ENCODE measurements at regions not wholly inside any gene's neighbourhood (a gene's known extent, or its start where the extent isn't known, plus 50 kb on each side); places are given as distances from the start of the nearest gene placed in this dataset.

- intact Hi-C loops (cut with micrococcal nuclease; ENCODE audit: unreplicated experiment) (no loop called here), in situ Hi-C loops (cut with HindIII; ENCODE audit: extremely low pct_ligation_motif_present, low pct_unique_long_range_greater_than_20kb) (no loop called here)
- no peaks in the 10 kb centered on the region for H4K20me1 ChIP-seq (ENCODE audit: insufficient read depth, low read length)
- no peaks in the 10 kb centered on the region for H3K4me1 ChIP-seq (ENCODE audit: insufficient read depth, low read length)
- no peaks in the 10 kb centered on the region for H3K36me3 ChIP-seq (replicated peaks in 1 of 2; ENCODE audit: control insufficient read depth in 1 of 2, insufficient read depth in 2 of 2, low read length in 2 of 2)
- H3K9me3 ChIP-seq (ENCODE audit: low read length) = no peaks in the 10 kb centered on the region
- H3K27me3 ChIP-seq (ENCODE audit: control insufficient read depth in 1 of 2, insufficient read depth in 2 of 2, low read length in 2 of 2) = peaks cover 0 to 7% of the 10 kb centered on the region in 2 experiments; a peak in 1 of 5 replicates
- FAIRE-seq (no peak), DNase-seq (ENCODE audit: low spot score) (no peak), ATAC-seq (no peak)
- no peak overlapping the region for H3K4me2 ChIP-seq (ENCODE audit: low read depth, low read length)
- no peak overlapping the region for H3K9ac ChIP-seq (ENCODE audit: insufficient read depth, low read depth, low read length)
- H3K27ac ChIP-seq (ENCODE audit: extremely low read length, insufficient read depth, low read length) = no peak overlapping the region
- CTCF ChIA-PET (ENCODE audit: low intra/inter-chr PET ratio, low total read pairs) = no interaction called here
- no peak overlapping the region for H2AFZ ChIP-seq (ENCODE audit: low read length)
- no TSS peak for BruUV-seq (replicated peaks)
- H3K79me2 ChIP-seq (ENCODE audit: insufficient read depth, low read length) = no peaks in the 10 kb centered on the region
- H3K4me3 ChIP-seq (replicated peaks in 1 of 3; ENCODE audit: insufficient read depth in 1 of 3, low read depth in 2 of 3, low read length in 3 of 3) = no peak overlapping the region
- POLR2A ChIA-PET = no interaction called here
- 45% methylated on average over 6 of the region's 6 CpGs for WGBS (ENCODE audit: low lambda C conversion rate)
- no peak for TF ChIP-seq ZNF225 (CRISPR knock-in tag; IDR thresholded peaks at IDR 0.05)
- TF ChIP-seq NFYB (CRISPR knock-in tag; IDR thresholded peaks at IDR 0.05) = no peak
- TF ChIP-seq AKAP8 (CRISPR knock-in tag; IDR thresholded peaks at IDR 0.05) = no peak
- TF ChIP-seq UBTF (CRISPR knock-in tag; IDR thresholded peaks at IDR 0.05) = no peak
- no peak for TF ChIP-seq ZFP36L2 (CRISPR knock-in tag; IDR thresholded peaks at IDR 0.05)
- no peak for TF ChIP-seq BRF2 (CRISPR knock-in tag; IDR thresholded peaks at IDR 0.05)
- TF ChIP-seq PRMT3 (CRISPR knock-in tag; IDR thresholded peaks at IDR 0.05; ENCODE audit: borderline replicate concordance, low read depth) = no peak
- TF ChIP-seq HMGXB4 (CRISPR knock-in tag; IDR thresholded peaks at IDR 0.05; ENCODE audit: borderline replicate concordance in 1 of 2, low read depth in 1 of 2) = no peak
- TF ChIP-seq ZNF790 (CRISPR knock-in tag; IDR thresholded peaks at IDR 0.05; ENCODE audit: borderline replicate concordance) = no peak
- TF ChIP-seq TEF (CRISPR knock-in tag; IDR thresholded peaks at IDR 0.05) = no peak
- no peak for TF ChIP-seq LBX2 (CRISPR knock-in tag; IDR thresholded peaks at IDR 0.05; ENCODE audit: borderline replicate concordance)
- no peak for TF ChIP-seq RCOR2 (CRISPR knock-in tag; IDR thresholded peaks at IDR 0.05)
- no peak for TF ChIP-seq MZF1 (CRISPR knock-in tag; IDR thresholded peaks at IDR 0.05; ENCODE audit: borderline replicate concordance)
These were observed 59.9 kb upstream of the RAB12 start for GRCh38 chr18:8549254-8549757.

All from HepG2 (cell line).